HepG2 (cell line): ENCODE measurements at regions not wholly inside any gene's neighbourhood (a gene's known extent, or its start where the extent isn't known, plus 50 kb on each side); places are given as distances from the start of the nearest gene placed in this dataset.

Experiments
- KAT8 ChIP-seq: IDR thresholded peaks from 2 replicates; pipeline ENCODE4 v1.6.1; 2016; ENCODE audit warnings: missing genetic modification reagents, missing compliant biosample characterization
- KDM3A ChIP-seq: IDR thresholded peaks from 2 replicates; pipeline ENCODE4 v1.6.1; 2018; ENCODE audit warnings: low read depth, missing compliant biosample characterization
- SAFB2 ChIP-seq: sonication (generic); formaldehyde crosslinking; IDR thresholded peaks from 2 replicates; pipeline ENCODE4 v1.5.1; 2020; ENCODE audit warnings: missing genetic modification reagents, low read depth, mild to moderate bottlenecking, borderline replicate concordance
- SMAD3 ChIP-seq: sonication (generic); formaldehyde crosslinking; IDR thresholded peaks from 2 replicates; pipeline ENCODE4 v1.4.0; 2020; ENCODE audit warnings: missing genetic modification reagents
- ZFP41 ChIP-seq: sonication (generic); formaldehyde crosslinking; IDR thresholded peaks from 2 replicates; pipeline ENCODE4 v1.4.0; 2020; ENCODE audit warnings: mild to moderate bottlenecking, missing genetic modification reagents, borderline replicate concordance
- ZNF777 ChIP-seq: sonication (generic); formaldehyde crosslinking; IDR thresholded peaks from 2 replicates; pipeline ENCODE4 v1.4.0; 2020; ENCODE audit warnings: missing genetic modification reagents
- TF ChIP-seq, protein P1 (sequence below): sonication (generic); formaldehyde crosslinking; conservative IDR thresholded peaks from 2 replicates; pipeline ENCODE4 v1.8.0; 2022; ENCODE audit warnings: mild to moderate bottlenecking, moderate library complexity, missing genetic modification reagents
- TF ChIP-seq, protein P2 (sequence below): IDR thresholded peaks from 2 replicates; pipeline ENCODE4 v1.6.1; 2016; ENCODE audit warnings: low read depth, borderline replicate concordance
- TF ChIP-seq, protein P3 (sequence below): sonication (generic); formaldehyde crosslinking; IDR thresholded peaks from 2 replicates; pipeline ENCODE4 v1.9.0; 2021; ENCODE audit warnings: missing genetic modification reagents, borderline replicate concordance
- TF ChIP-seq, protein P4 (sequence below): IDR thresholded peaks from 2 replicates; pipeline ENCODE4 v1.6.1; 2016; ENCODE audit warnings: low read depth
- TF ChIP-seq, protein P5 (sequence below): sonication (generic); formaldehyde crosslinking; IDR thresholded peaks from 2 replicates; pipeline ENCODE4 v1.4.0; 2020; ENCODE audit warnings: missing genetic modification reagents
- TF ChIP-seq, protein P6 (sequence below): sonication (generic); formaldehyde crosslinking; IDR thresholded peaks from 2 replicates; pipeline ENCODE4 v1.4.0; 2020; ENCODE audit warnings: missing genetic modification reagents, borderline replicate concordance
- TF ChIP-seq, protein P7 (sequence below): sonication (generic); formaldehyde crosslinking; IDR thresholded peaks from 2 replicates; pipeline ENCODE4 v1.4.0; 2020; ENCODE audit warnings: missing genetic modification reagents

DNA sequence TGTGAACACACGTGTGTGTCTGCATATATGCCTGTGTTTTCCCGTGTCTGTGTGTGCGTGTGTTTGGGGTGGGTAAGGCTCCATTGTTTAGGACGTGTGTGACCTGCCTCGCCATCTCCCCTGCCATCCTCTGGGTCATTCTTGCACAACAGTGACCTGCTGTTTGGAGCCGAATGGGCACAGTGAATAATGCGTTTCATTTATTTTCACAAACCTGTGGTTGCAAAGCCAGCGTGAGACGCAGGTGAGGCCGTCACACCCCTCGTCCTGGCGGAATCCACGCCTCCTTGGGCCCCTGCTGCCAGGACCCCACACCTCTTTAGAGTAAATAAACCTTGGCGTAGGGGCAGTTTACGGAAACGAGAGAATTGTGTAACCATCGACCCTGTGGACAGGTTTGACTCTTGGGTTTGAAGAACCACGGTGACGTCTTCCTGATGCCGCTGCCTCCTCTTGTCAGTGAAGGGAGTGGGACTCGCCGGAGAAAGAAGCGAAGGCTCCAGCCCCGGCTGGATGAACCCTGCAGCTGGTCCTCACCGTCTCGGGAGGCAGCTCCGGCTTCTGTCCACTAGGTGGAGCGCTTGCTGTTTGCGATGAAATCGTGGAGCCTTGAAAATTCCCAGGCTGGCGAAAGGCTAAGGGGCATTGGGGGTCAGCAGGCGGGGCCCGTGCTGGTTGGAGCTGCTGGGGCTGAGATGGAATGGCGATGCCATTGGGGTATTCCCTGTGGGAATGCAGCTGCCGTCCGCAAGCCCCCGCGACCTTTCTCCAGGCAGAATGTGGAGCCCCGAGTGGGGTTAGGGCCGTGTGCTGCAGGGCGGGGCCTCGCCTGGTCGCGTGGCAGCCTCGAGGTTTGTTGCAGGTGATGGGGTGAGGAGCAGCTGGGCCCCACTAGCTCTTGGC is 81.1 kb downstream of the RTP5 start (continued):
- TF ChIP-seq, protein P1, sequence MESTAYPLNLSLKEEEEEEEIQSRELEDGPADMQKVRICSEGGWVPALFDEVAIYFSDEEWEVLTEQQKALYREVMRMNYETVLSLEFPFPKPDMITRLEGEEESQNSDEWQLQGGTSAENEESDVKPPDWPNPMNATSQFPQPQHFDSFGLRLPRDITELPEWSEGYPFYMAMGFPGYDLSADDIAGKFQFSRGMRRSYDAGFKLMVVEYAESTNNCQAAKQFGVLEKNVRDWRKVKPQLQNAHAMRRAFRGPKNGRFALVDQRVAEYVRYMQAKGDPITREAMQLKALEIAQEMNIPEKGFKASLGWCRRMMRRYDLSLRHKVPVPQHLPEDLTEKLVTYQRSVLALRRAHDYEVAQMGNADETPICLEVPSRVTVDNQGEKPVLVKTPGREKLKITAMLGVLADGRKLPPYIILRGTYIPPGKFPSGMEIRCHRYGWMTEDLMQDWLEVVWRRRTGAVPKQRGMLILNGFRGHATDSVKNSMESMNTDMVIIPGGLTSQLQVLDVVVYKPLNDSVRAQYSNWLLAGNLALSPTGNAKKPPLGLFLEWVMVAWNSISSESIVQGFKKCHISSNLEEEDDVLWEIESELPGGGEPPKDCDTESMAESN: 0 out of 2 replicates have a peak, but pooled peaks have one; percentile 26
- TF ChIP-seq, protein P2, sequence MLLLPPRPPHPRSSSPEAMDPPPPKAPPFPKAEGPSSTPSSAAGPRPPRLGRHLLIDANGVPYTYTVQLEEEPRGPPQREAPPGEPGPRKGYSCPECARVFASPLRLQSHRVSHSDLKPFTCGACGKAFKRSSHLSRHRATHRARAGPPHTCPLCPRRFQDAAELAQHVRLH (CRISPR knock-in tag): peak; percentile 37; the same call in 1 of the 2 replicates
- TF ChIP-seq, protein P3, sequence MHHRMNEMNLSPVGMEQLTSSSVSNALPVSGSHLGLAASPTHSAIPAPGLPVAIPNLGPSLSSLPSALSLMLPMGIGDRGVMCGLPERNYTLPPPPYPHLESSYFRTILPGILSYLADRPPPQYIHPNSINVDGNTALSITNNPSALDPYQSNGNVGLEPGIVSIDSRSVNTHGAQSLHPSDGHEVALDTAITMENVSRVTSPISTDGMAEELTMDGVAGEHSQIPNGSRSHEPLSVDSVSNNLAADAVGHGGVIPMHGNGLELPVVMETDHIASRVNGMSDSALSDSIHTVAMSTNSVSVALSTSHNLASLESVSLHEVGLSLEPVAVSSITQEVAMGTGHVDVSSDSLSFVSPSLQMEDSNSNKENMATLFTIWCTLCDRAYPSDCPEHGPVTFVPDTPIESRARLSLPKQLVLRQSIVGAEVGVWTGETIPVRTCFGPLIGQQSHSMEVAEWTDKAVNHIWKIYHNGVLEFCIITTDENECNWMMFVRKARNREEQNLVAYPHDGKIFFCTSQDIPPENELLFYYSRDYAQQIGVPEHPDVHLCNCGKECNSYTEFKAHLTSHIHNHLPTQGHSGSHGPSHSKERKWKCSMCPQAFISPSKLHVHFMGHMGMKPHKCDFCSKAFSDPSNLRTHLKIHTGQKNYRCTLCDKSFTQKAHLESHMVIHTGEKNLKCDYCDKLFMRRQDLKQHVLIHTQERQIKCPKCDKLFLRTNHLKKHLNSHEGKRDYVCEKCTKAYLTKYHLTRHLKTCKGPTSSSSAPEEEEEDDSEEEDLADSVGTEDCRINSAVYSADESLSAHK (CRISPR knock-in tag): no peak
- peak; percentile 64; the same call in 1 of the 2 replicates for TF ChIP-seq SMAD3 (CRISPR knock-in tag)
- TF ChIP-seq, protein P4, sequence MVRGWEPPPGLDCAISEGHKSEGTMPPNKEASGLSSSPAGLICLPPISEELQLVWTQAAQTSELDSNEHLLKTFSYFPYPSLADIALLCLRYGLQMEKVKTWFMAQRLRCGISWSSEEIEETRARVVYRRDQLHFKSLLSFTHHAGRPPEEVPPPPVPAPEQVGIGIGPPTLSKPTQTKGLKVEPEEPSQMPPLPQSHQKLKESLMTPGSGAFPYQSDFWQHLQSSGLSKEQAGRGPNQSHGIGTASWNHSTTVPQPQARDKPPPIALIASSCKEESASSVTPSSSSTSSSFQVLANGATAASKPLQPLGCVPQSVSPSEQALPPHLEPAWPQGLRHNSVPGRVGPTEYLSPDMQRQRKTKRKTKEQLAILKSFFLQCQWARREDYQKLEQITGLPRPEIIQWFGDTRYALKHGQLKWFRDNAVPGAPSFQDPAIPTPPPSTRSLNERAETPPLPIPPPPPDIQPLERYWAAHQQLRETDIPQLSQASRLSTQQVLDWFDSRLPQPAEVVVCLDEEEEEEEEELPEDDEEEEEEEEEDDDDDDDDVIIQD: 0 out of 2 replicates have a peak, but pooled peaks have one; percentile 37
- TF ChIP-seq ZNF777: no peak
- TF ChIP-seq, protein P5, sequence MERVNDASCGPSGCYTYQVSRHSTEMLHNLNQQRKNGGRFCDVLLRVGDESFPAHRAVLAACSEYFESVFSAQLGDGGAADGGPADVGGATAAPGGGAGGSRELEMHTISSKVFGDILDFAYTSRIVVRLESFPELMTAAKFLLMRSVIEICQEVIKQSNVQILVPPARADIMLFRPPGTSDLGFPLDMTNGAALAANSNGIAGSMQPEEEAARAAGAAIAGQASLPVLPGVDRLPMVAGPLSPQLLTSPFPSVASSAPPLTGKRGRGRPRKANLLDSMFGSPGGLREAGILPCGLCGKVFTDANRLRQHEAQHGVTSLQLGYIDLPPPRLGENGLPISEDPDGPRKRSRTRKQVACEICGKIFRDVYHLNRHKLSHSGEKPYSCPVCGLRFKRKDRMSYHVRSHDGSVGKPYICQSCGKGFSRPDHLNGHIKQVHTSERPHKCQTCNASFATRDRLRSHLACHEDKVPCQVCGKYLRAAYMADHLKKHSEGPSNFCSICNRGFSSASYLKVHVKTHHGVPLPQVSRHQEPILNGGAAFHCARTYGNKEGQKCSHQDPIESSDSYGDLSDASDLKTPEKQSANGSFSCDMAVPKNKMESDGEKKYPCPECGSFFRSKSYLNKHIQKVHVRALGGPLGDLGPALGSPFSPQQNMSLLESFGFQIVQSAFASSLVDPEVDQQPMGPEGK (CRISPR knock-in tag): peak; percentile 72
- TF ChIP-seq KDM3A (CRISPR knock-in tag): peak; percentile 82; the same call in 1 of the 2 replicates
- TF ChIP-seq ZFP41 (CRISPR knock-in tag): peak; percentile 60; the same call in 1 of the 2 replicates
- TF ChIP-seq, protein P6, sequence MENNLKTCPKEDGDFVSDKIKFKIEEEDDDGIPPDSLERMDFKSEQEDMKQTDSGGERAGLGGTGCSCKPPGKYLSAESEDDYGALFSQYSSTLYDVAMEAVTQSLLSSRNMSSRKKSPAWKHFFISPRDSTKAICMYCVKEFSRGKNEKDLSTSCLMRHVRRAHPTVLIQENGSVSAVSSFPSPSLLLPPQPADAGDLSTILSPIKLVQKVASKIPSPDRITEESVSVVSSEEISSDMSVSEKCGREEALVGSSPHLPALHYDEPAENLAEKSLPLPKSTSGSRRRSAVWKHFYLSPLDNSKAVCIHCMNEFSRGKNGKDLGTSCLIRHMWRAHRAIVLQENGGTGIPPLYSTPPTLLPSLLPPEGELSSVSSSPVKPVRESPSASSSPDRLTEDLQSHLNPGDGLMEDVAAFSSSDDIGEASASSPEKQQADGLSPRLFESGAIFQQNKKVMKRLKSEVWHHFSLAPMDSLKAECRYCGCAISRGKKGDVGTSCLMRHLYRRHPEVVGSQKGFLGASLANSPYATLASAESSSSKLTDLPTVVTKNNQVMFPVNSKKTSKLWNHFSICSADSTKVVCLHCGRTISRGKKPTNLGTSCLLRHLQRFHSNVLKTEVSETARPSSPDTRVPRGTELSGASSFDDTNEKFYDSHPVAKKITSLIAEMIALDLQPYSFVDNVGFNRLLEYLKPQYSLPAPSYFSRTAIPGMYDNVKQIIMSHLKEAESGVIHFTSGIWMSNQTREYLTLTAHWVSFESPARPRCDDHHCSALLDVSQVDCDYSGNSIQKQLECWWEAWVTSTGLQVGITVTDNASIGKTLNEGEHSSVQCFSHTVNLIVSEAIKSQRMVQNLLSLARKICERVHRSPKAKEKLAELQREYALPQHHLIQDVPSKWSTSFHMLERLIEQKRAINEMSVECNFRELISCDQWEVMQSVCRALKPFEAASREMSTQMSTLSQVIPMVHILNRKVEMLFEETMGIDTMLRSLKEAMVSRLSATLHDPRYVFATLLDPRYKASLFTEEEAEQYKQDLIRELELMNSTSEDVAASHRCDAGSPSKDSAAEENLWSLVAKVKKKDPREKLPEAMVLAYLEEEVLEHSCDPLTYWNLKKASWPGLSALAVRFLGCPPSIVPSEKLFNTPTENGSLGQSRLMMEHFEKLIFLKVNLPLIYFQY (CRISPR knock-in tag): 0 out of 2 replicates have a peak, but pooled peaks have one; percentile 46
- 0 out of 2 replicates have a peak, but pooled peaks have one; percentile 46 for TF ChIP-seq KAT8 (CRISPR knock-in tag)
- TF ChIP-seq, protein P7, sequence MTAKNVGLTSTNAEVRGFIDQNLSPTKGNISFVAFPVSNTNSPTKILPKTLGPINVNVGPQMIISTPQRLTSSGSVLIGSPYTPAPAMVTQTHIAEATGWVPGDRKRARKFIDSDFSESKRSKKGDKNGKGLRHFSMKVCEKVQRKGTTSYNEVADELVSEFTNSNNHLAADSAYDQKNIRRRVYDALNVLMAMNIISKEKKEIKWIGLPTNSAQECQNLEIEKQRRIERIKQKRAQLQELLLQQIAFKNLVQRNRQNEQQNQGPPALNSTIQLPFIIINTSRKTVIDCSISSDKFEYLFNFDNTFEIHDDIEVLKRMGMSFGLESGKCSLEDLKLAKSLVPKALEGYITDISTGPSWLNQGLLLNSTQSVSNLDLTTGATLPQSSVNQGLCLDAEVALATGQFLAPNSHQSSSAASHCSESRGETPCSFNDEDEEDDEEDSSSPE (CRISPR knock-in tag): 0 out of 2 replicates have a peak, but pooled peaks have one; percentile 21
- TF ChIP-seq SAFB2: no peak
